HEK293 (cell line): ENCODE measurements at regions not wholly inside any gene's neighbourhood (a gene's known extent, or its start where the extent isn't known, plus 50 kb on each side); places are given as distances from the start of the nearest gene placed in this dataset.

ENCODE experiments used
- REPIN1 ChIP-seq: fragments of 450-650 bp; formaldehyde crosslinking; IDR thresholded peaks from 2 replicates; pipeline ENCODE4 v1.5.1; 2017; ENCODE audit warnings: missing biosample characterization, missing genetic modification characterization, low read depth
- ZBTB7A ChIP-seq: fragments of 450-650 bp; formaldehyde crosslinking; IDR thresholded peaks from 2 replicates; pipeline ENCODE4 v1.5.1; 2016; ENCODE audit warnings: low read depth, missing biosample characterization, missing genetic modification characterization
- ZFP41 ChIP-seq: fragments of 450-650 bp; formaldehyde crosslinking; IDR thresholded peaks from 2 replicates; pipeline ENCODE4 v1.5.1; 2016; ENCODE audit warnings: missing biosample characterization, missing genetic modification characterization, borderline replicate concordance
- ZNF114 ChIP-seq: fragments of 450-650 bp; formaldehyde crosslinking; IDR thresholded peaks from 2 replicates; pipeline ENCODE4 v1.5.0; 2017; ENCODE audit warnings: missing biosample characterization, missing genetic modification characterization
- ZNF140 ChIP-seq: fragments of 450-650 bp; formaldehyde crosslinking; IDR thresholded peaks from 2 replicates; pipeline ENCODE4 v1.5.1; 2016; ENCODE audit warnings: missing biosample characterization, missing genetic modification characterization
- ZNF211 ChIP-seq: fragments of 450-650 bp; formaldehyde crosslinking; IDR thresholded peaks from 2 replicates; pipeline ENCODE4 v1.5.1; 2016; ENCODE audit warnings: low read depth, missing biosample characterization, missing genetic modification characterization
- ZNF585B ChIP-seq: fragments of 450-650 bp; formaldehyde crosslinking; IDR thresholded peaks from 2 replicates; pipeline ENCODE4 v1.5.1; 2016; ENCODE audit warnings: missing biosample characterization, missing genetic modification characterization
- ZNF596 ChIP-seq: fragments of 450-650 bp; IDR thresholded peaks from 2 replicates; pipeline ENCODE4 v1.5.0; 2018; ENCODE audit warnings: missing biosample characterization, mild to moderate bottlenecking, missing genetic modification characterization, moderate library complexity
- ZNF654 ChIP-seq: fragments of 450-650 bp; formaldehyde crosslinking; IDR thresholded peaks from 2 replicates; pipeline ENCODE4 v1.5.1; 2016; ENCODE audit warnings: low read depth, missing biosample characterization, missing genetic modification characterization
- TF ChIP-seq, protein P1 (sequence below): fragments of 450-650 bp; formaldehyde crosslinking; IDR thresholded peaks from 2 replicates; pipeline ENCODE4 v1.5.1; 2016; ENCODE audit warnings: missing biosample characterization, missing genetic modification characterization
- TF ChIP-seq, protein P2 (sequence below): fragments of 450-650 bp; formaldehyde crosslinking; IDR thresholded peaks from 2 replicates; pipeline ENCODE4 v1.5.1; 2016; ENCODE audit warnings: missing biosample characterization, missing genetic modification characterization

DNA sequence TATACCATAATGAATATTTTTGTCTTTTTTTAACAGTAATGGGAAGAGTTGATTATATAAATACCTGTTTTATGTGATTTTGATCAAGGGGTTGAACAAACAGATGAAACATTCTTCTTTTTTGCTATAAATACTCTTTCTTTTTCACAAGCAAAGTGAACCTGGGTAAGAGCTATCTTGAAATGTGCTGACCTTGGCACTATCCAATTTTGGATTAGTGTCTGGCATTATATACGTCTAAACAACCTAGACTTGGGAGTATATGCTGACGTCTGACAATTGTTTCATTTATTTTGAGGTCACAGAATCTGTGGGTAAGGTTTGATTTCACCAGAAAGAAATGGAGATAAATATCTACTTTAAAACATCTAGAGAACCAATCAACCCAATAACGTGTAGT is 716.0 kb upstream of the STXBP6 start:
- TF ChIP-seq, protein P1, sequence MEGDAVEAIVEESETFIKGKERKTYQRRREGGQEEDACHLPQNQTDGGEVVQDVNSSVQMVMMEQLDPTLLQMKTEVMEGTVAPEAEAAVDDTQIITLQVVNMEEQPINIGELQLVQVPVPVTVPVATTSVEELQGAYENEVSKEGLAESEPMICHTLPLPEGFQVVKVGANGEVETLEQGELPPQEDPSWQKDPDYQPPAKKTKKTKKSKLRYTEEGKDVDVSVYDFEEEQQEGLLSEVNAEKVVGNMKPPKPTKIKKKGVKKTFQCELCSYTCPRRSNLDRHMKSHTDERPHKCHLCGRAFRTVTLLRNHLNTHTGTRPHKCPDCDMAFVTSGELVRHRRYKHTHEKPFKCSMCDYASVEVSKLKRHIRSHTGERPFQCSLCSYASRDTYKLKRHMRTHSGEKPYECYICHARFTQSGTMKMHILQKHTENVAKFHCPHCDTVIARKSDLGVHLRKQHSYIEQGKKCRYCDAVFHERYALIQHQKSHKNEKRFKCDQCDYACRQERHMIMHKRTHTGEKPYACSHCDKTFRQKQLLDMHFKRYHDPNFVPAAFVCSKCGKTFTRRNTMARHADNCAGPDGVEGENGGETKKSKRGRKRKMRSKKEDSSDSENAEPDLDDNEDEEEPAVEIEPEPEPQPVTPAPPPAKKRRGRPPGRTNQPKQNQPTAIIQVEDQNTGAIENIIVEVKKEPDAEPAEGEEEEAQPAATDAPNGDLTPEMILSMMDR (tag by site-specific recombination) = no peak
- no peak for TF ChIP-seq ZFP41 (tag by site-specific recombination)
- no peak for TF ChIP-seq ZNF585B
- no peak for TF ChIP-seq ZBTB7A
- no peak for TF ChIP-seq ZNF114
- no peak for TF ChIP-seq ZNF654 (tag by site-specific recombination)
- TF ChIP-seq ZNF211 (tag by site-specific recombination) = no peak
- TF ChIP-seq, protein P2, sequence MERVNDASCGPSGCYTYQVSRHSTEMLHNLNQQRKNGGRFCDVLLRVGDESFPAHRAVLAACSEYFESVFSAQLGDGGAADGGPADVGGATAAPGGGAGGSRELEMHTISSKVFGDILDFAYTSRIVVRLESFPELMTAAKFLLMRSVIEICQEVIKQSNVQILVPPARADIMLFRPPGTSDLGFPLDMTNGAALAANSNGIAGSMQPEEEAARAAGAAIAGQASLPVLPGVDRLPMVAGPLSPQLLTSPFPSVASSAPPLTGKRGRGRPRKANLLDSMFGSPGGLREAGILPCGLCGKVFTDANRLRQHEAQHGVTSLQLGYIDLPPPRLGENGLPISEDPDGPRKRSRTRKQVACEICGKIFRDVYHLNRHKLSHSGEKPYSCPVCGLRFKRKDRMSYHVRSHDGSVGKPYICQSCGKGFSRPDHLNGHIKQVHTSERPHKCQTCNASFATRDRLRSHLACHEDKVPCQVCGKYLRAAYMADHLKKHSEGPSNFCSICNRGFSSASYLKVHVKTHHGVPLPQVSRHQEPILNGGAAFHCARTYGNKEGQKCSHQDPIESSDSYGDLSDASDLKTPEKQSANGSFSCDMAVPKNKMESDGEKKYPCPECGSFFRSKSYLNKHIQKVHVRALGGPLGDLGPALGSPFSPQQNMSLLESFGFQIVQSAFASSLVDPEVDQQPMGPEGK (tag by site-specific recombination) = no peak
- no peak for TF ChIP-seq ZNF140 (tag by site-specific recombination)
- no peak for TF ChIP-seq REPIN1 (tag by site-specific recombination)
- TF ChIP-seq ZNF596 (tag by site-specific recombination) = no peak
